ENCODE measurements at regions not wholly inside any gene's neighbourhood (a gene's known extent, or its start where the extent isn't known, plus 50 kb on each side); places are given as distances from the start of the nearest gene placed in this dataset.

GRCh38 chr3:73120710-73121109, 59.3 kb downstream of the EBLN2 start:
- intact Hi-C loops (cut with DNase I; ENCODE audit: low total_unique reads), result no loop called here
- no peaks in the 10 kb centered on the region for H3K4me1 ChIP-seq
- TF ChIP-seq CTCF (IDR thresholded peaks at IDR 0.05) (no peak), POLR2AphosphoS5 (IDR thresholded peaks at IDR 0.05) (no peak), POLR2A (IDR thresholded peaks at IDR 0.05) (no peak)

GRCh38 chr3:73121669-73122331, 60.3 kb downstream of the EBLN2 start:
- TF ChIP-seq POLR2AphosphoS5 (IDR thresholded peaks at IDR 0.05) (no peak), POLR2A (IDR thresholded peaks at IDR 0.05) (no peak), CTCF (IDR thresholded peaks at IDR 0.05) (no peak)

More at GRCh38 chr3:73120710-73121109, 59.3 kb downstream of the EBLN2 start:
- DNase-seq (ENCODE audit: low spot score in 2 of 2), result no peak
- Histone ChIP-seq H3K36me3 (no peaks in the 10 kb centered on the region), H3K9me3 (no peaks in the 10 kb centered on the region), H3K27ac (no peak overlapping the region), H3K27me3 (no peaks in the 10 kb centered on the region), H3K4me3 (no peak overlapping the region)

GRCh38 chr3:73134034-73134433, 72.6 kb downstream of the EBLN2 start:
- H3K4me1 ChIP-seq, result no peaks in the 10 kb centered on the region
- no peak overlapping the region for H3K27ac ChIP-seq
- TF ChIP-seq POLR2AphosphoS5 (IDR thresholded peaks at IDR 0.05) (no peak), CTCF (IDR thresholded peaks at IDR 0.05) (no peak), POLR2A (IDR thresholded peaks at IDR 0.05) (no peak)
- intact Hi-C loops (cut with DNase I; ENCODE audit: low total_unique reads), result no loop called here
- peaks cover 6 to 22% of the 10 kb centered on the region in 2 donors for H3K9me3 ChIP-seq
- H3K27me3 ChIP-seq, result no peaks in the 10 kb centered on the region
- no peak for DNase-seq (ENCODE audit: low spot score in 2 of 2)
- H3K4me3 ChIP-seq, result no peak overlapping the region
- H3K36me3 ChIP-seq, result no peaks in the 10 kb centered on the region

More at GRCh38 chr3:73121669-73122331, 60.3 kb downstream of the EBLN2 start:
- Histone ChIP-seq H3K9me3 (no peaks in the 10 kb centered on the region), H3K4me3 (no peak overlapping the region), H3K36me3 (no peaks in the 10 kb centered on the region), H3K27me3 (no peaks in the 10 kb centered on the region), H3K4me1 (no peaks in the 10 kb centered on the region), H3K27ac (no peak overlapping the region)
- no peak for DNase-seq (ENCODE audit: low spot score in 2 of 2)
- intact Hi-C loops (cut with DNase I; ENCODE audit: low total_unique reads), result no loop called here

GRCh38 chr3:73136941-73137340, 75.5 kb downstream of the EBLN2 start:
- no peak for TF ChIP-seq POLR2AphosphoS5 (IDR thresholded peaks at IDR 0.05)
- no peak for TF ChIP-seq POLR2A (IDR thresholded peaks at IDR 0.05)
- TF ChIP-seq CTCF (IDR thresholded peaks at IDR 0.05), result no peak
- DNase-seq (ENCODE audit: low spot score in 2 of 2), result no peak
- H3K27me3 ChIP-seq, result no peaks in the 10 kb centered on the region
- H3K27ac ChIP-seq, result no peak overlapping the region
- intact Hi-C loops (cut with DNase I; ENCODE audit: low total_unique reads), result no loop called here
- no peaks in the 10 kb centered on the region for H3K4me1 ChIP-seq
- no peaks in the 10 kb centered on the region for H3K36me3 ChIP-seq
- no peak overlapping the region for H3K4me3 ChIP-seq
- peaks cover 6 to 12% of the 10 kb centered on the region in 2 donors for H3K9me3 ChIP-seq

- Histone ChIP-seq H3K9me3 (peaks cover 6 to 7% of the 10 kb centered on the region in 2 donors), H3K27ac (no peak overlapping the region), H3K27me3 (no peaks in the 10 kb centered on the region), H3K4me3 (no peak overlapping the region), H3K4me1 (no peaks in the 10 kb centered on the region), H3K36me3 (no peaks in the 10 kb centered on the region)
- intact Hi-C loops (cut with DNase I; ENCODE audit: low total_unique reads), result no loop called here
- no peak for DNase-seq (ENCODE audit: low spot score in 2 of 2)
- no peak for TF ChIP-seq CTCF (IDR thresholded peaks at IDR 0.05)
- no peak for TF ChIP-seq POLR2AphosphoS5 (IDR thresholded peaks at IDR 0.05)
- TF ChIP-seq POLR2A (IDR thresholded peaks at IDR 0.05), result no peak
Observed at GRCh38 chr3:73137736-73138403, 76.4 kb downstream of the EBLN2 start.

Measured in breast epithelium (tissue), 4 donors.